ENCODE measurements at regions not wholly inside any gene's neighbourhood (a gene's known extent, or its start where the extent isn't known, plus 50 kb on each side); places are given as distances from the start of the nearest gene placed in this dataset.

DNA sequence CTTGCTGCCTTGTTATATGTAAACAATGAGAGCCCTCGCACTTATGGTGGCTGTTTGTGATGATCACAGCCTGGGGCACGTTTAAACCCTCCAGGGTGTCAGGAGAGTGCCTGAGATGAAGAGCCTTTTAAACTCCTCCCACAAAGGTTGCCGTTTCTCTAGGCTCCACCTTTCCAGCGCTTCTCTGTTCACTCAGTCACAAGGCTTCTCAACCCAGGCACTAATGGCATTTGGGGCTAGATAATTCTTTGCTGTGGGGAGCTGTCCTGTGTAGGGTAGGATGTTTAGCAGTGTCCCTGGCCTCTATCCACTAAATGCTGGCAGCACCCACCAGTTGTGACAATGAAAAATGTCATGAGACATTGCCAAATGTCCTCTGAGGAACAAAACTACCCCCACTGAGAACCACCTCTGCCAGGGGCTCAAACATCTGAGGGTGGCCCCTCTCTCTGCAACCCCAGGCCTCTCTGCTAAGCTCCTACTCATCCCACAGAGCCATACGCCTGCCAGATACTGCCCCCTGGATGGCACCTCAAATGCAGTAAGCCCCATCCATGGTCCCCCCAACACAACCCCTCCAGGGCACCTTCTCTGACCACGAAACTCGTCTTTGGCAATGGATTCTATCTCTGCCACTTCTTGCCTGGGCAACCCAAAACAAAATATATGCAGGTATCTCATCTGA lies 144.3 kb upstream of the ZMIZ1 start:
- TF ChIP-seq, protein P1, sequence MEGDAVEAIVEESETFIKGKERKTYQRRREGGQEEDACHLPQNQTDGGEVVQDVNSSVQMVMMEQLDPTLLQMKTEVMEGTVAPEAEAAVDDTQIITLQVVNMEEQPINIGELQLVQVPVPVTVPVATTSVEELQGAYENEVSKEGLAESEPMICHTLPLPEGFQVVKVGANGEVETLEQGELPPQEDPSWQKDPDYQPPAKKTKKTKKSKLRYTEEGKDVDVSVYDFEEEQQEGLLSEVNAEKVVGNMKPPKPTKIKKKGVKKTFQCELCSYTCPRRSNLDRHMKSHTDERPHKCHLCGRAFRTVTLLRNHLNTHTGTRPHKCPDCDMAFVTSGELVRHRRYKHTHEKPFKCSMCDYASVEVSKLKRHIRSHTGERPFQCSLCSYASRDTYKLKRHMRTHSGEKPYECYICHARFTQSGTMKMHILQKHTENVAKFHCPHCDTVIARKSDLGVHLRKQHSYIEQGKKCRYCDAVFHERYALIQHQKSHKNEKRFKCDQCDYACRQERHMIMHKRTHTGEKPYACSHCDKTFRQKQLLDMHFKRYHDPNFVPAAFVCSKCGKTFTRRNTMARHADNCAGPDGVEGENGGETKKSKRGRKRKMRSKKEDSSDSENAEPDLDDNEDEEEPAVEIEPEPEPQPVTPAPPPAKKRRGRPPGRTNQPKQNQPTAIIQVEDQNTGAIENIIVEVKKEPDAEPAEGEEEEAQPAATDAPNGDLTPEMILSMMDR (IDR thresholded peaks at IDR 0.05): no peak
- TF ChIP-seq POLR2A (IDR thresholded peaks at IDR 0.05) (no peak), EP300 (IDR thresholded peaks at IDR 0.05) (no peak)
